ENCODE measurements at regions not wholly inside any gene's neighbourhood (a gene's known extent, or its start where the extent isn't known, plus 50 kb on each side); places are given as distances from the start of the nearest gene placed in this dataset.
"Not testable (repeated sequence)": the region's sequence is repeated elsewhere in the genome, so short reads cannot be mapped to it uniquely, and the experiment has no call there.

DNA sequence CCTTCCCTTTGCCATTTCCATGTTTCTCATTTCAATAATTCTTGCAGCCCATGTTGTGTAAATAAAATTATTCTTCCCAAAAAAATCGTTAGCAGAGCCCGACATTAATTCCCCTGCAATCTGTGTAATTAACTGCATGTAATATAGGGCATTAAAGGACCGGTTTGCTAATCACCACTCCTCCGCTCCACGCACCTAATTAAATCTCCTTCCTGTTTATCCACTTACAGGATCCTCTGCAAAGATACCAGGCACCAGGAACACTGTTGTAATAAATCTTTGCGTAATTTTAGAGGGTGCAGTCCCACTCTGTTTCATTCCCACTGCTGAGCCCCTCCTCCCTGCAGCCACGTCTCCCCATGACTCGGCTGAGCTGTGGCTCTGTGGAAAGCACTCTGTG, 105.0 kb upstream of the PPP1R26 start:
- no peak overlapping the region for H3K27ac Mint-ChIP-seq
- no peaks in the 10 kb centered on the region for H3K27me3 Mint-ChIP-seq
- no peak for DNase-seq
- H3K36me3 Mint-ChIP-seq (ENCODE audit: low read depth), result no peaks in the 10 kb centered on the region
- no peaks in the 10 kb centered on the region for H3K9me3 Mint-ChIP-seq
- H3K4me3 Mint-ChIP-seq, result no peak overlapping the region
- no peaks in the 10 kb centered on the region for H3K4me1 Mint-ChIP-seq (ENCODE audit: low read depth)

DNA sequence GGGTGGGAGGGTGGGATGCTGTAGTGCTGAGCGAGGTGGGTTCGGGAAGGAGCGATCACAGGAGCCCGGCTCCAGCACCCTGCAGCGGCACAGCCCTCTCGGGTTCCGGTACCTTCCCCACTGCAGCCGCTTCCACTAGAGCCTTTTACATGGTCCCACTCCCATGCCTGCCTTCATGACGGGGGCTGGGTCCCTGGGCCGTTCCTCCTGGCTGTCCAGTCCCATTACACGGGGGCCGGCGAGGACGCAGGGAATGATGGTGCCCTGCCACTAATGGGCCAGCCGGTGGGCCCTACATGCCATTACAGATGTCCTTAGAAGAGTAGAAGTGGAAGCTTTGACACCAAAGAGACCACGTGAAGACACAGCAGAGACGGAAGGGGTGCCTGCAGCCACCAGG, 104.6 kb upstream of the PPP1R26 start:
- Mint-ChIP-seq H3K27ac (no peak overlapping the region), H3K4me3 (no peak overlapping the region), H3K4me1 (ENCODE audit: low read depth) (no peaks in the 10 kb centered on the region), H3K36me3 (ENCODE audit: low read depth) (no peaks in the 10 kb centered on the region), H3K27me3 (no peaks in the 10 kb centered on the region), H3K9me3 (no peaks in the 10 kb centered on the region)
- no peak for DNase-seq

DNA sequence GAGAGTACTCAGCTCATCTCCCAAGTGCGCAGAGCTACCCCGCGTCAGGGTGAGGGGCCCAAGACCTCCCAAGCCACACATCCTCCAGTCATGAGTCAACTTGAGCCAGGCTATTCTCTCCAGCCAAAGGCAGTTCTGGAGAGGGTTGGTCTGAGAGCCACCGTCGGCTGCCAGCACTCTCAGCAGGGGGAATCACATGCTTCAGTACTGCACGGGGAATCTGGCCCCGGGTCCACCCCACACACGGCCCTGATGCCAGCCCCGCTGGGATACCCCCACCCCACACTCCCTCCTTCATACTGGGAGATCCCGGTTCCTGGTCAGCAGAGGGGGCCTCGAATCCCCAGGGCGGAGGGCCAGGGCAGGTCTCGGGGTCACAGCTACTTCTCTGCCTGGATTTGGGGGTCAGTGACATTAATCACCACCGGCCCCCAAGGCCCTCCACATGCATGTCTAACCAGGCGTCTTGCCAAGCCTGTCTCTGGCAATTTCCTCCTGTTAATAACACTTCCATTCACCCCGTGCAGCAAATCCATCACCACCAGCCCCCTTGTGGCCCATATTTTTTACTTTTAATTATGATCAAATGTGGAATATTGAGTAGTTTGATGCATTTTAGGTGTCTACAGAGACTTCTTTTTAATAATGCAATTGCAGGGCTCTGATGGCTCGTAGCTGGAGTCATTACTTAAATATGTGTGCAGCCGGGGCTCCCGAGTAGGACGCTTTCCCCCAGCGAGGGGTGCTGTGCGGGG, 102.9 kb upstream of the PPP1R26 start:
- Mint-ChIP-seq H3K27me3 (no peaks in the 10 kb centered on the region), H3K4me1 (ENCODE audit: low read depth) (no peaks in the 10 kb centered on the region), H3K36me3 (ENCODE audit: low read depth) (no peaks in the 10 kb centered on the region), H3K4me3 (no peak overlapping the region), H3K27ac (no peak overlapping the region), H3K9me3 (no peaks in the 10 kb centered on the region)
- no peak for DNase-seq

DNA sequence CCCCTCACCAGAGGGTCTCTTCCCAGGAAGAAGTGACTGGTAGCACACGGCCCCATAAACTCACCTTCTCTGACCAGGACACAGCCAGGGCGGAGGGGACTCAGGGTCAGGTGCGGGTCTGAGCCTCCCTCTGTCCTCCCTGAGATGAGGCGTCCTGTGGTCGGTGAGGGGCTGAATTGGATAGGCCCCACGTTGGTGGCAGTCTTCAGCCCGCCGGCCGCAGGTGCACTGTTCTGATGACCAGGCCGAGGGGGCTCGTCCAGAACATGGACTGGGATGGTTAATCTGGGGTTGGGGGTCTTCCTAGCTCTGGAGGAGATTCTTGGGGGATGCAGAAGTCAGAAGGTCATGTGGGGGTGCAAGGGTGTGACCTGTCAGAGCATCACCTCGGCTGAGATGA, 102.2 kb upstream of the PPP1R26 start:
- Mint-ChIP-seq H3K36me3 (ENCODE audit: low read depth) (no peaks in the 10 kb centered on the region), H3K27ac (no peak overlapping the region), H3K9me3 (no peaks in the 10 kb centered on the region), H3K4me1 (ENCODE audit: low read depth) (no peaks in the 10 kb centered on the region), H3K4me3 (no peak overlapping the region), H3K27me3 (no peaks in the 10 kb centered on the region)
- no peak for DNase-seq

DNA sequence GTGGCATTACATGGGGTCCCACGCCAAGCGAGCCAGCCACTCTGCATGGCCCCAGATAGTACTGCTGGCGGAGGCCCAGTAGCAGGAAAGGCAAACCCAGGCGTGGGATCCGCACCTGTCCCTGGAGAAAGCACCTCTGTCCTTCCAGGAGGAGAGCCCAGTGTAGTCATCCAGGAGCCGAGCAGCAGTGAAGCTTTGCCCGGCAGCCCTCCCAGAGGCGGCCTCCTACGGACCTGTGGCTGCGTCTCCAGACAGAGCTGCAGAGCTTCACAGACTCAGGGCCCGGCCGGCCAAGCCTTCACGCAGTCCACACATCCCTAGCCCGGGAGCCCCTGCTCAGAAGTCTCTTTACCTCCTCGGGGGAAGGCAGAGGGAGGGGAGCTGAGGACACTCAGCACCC, 100.8 kb upstream of the PPP1R26 start:
- Mint-ChIP-seq H3K9me3 (no peaks in the 10 kb centered on the region), H3K4me1 (ENCODE audit: low read depth) (no peaks in the 10 kb centered on the region), H3K4me3 (no peak overlapping the region), H3K36me3 (ENCODE audit: low read depth) (no peaks in the 10 kb centered on the region), H3K27ac (no peak overlapping the region), H3K27me3 (no peaks in the 10 kb centered on the region)
- DNase-seq, result no peak

DNA sequence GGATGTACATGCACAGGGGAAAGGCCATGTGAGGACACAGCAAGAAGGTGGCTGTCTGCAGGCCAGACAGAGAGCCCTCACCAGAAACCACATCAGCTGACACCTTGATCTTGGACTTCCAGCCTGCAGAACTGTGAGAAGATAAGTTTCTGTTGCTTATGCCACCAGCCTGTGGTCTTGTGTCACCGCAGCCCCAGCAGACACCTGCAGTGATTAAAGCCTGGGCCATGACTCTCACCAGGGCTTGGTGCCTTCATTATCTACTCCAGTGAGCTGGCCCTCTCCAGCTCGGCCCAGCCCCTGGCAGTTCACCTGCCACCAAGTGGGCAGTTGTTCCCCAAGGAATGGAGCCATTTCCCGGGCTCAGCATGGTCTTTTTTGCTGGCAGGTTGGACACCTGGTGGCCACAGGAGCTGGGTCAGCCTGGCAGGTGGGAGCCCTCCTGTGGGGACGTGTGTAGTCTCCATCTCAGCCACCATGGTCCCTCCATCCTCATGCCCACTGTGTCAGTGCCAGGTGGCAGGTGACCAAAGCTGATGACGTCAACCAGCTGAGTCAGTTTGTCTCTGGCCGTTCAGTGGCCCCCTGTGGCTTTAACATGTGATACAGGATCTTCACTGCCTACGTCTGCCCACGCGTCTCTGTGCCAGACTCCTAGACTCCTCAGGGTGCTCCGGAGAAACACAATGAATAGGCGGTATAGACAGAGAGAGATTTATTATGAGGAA, 99.9 kb upstream of the PPP1R26 start:
- no peak overlapping the region for H3K27ac Mint-ChIP-seq
- DNase-seq, result no peak
- no peaks in the 10 kb centered on the region for H3K9me3 Mint-ChIP-seq
- H3K36me3 Mint-ChIP-seq (ENCODE audit: low read depth), result no peaks in the 10 kb centered on the region
- H3K4me1 Mint-ChIP-seq (ENCODE audit: low read depth), result no peaks in the 10 kb centered on the region
- H3K27me3 Mint-ChIP-seq, result no peaks in the 10 kb centered on the region
- no peak overlapping the region for H3K4me3 Mint-ChIP-seq

DNA sequence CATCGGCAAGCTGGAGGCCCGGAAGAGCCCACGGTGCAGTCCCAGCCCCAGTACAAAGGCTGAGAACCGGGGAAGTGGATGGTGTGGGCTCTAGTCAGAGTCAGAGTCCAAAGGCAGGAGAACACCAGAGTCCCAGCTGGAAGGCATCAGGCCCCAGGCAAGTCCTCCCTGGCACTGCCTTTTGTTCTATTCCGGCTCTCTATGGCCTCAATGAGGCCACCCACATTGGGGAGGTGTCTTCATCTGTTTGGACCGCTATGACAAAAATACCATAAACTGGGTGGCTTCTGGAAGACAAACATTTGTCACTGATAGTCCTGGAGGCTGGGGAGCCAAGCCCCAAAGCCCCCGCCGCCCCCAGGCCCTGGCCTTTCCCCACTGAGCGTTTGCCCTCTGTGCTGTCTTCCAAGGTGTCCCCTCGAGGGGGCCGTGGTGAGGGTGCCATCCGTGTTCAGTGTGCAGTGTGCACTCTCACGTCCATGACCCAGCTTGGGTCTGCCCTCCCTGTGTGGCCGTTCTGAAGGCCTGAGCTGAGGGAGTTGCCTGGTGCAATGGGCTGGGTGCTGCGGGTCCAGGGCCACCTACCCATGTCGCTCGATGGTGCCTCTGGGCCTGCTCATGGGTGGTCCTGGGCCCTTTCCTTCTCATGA, 99.1 kb upstream of the PPP1R26 start:
- Mint-ChIP-seq H3K9me3 (no peaks in the 10 kb centered on the region), H3K27ac (no peak overlapping the region), H3K36me3 (ENCODE audit: low read depth) (no peaks in the 10 kb centered on the region), H3K4me3 (no peak overlapping the region), H3K4me1 (ENCODE audit: low read depth) (no peaks in the 10 kb centered on the region), H3K27me3 (no peaks in the 10 kb centered on the region)
- no peak for DNase-seq

DNA sequence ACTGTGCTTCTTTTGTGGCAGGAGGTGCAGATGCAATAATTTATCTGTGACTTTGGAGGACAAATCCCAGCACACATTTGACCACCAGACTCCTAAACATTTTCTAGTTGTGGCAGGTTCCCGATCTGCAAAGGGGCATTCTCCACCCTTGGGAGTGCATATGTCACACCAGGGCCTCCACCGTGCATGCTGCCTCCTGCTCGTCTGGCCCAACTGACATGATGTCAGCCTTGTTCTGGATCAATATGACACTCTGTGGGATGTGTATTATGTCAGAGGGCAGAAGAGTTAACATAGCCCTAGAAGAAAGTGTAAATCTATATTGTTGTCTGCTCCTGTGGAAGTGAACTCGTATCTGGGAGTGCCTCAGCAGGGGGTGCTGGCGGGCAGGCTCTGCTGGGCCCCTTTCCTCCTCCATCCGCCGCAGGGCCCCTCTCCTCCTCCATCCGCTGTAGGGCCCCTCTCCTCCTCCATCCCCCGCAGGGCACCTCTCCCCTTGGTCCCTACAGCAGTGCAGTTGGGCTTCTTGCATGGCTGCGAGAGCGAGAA, 97.7 kb upstream of the PPP1R26 start:
- no peak overlapping the region for H3K27ac Mint-ChIP-seq
- no peaks in the 10 kb centered on the region for H3K4me1 Mint-ChIP-seq (ENCODE audit: low read depth)
- H3K27me3 Mint-ChIP-seq, result no peaks in the 10 kb centered on the region
- DNase-seq, result no peak
- H3K36me3 Mint-ChIP-seq (ENCODE audit: low read depth), result no peaks in the 10 kb centered on the region
- H3K9me3 Mint-ChIP-seq, result no peaks in the 10 kb centered on the region
- H3K4me3 Mint-ChIP-seq, result no peak overlapping the region

DNA sequence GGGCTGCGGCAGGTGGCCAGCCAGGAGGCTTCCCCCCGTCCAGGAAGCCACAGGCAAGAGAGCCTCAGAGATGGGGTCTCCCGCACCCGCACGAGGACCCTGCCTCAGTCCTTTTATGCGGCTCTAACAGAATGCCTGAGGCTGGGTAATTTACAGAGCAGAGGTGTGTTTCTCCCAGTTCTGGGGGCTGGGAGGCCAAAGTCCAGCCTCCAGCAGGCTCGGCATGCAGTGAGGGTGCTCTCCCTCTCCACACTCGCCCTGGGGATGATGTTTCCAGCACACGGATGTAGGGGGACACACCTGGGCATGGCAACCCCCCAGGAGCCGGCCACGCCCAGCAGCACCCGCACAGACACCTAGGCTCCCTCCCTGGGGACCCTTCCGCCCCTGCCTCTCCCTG, 95.4 kb upstream of the PPP1R26 start:
- Mint-ChIP-seq H3K36me3 (ENCODE audit: low read depth) (no peaks in the 10 kb centered on the region), H3K9me3 (no peaks in the 10 kb centered on the region), H3K4me3 (no peak overlapping the region), H3K4me1 (ENCODE audit: low read depth) (no peaks in the 10 kb centered on the region), H3K27me3 (no peaks in the 10 kb centered on the region), H3K27ac (no peak overlapping the region)
- DNase-seq, result no peak

DNA sequence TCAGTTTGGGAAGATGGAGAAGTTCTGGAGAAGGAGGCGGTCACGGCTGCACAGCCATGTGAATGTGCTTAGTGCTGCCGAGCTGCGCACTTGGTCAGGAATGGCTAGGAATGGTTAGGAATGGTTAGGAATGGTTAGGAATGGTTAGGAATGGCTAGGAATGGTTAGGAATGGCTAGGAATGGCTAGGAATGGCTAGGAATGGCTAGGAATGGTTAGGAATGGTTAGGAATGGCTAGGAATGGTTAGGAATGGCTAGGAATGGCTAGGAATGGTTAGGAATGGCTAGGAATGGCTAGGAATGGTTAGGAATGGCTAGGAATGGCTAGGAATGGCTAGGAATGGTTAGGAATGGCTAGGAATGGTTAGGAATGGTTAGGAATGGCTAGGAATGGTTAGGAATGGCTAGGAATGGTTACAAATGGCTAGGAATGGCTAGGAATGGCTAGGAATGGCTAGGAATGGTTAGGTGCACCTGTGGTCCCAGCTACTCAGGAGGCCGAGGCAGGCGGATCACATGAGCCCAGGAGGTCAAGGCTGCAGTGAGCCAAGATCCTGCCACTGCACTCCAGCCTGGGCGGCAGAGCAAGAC, 94.7 kb upstream of the PPP1R26 start:
- not testable (repeated sequence) for H3K36me3 Mint-ChIP-seq (ENCODE audit: low read depth); H3K4me1 Mint-ChIP-seq (ENCODE audit: low read depth); H3K4me3 Mint-ChIP-seq; H3K9me3 Mint-ChIP-seq; H3K27ac Mint-ChIP-seq; H3K27me3 Mint-ChIP-seq; DNase-seq

DNA sequence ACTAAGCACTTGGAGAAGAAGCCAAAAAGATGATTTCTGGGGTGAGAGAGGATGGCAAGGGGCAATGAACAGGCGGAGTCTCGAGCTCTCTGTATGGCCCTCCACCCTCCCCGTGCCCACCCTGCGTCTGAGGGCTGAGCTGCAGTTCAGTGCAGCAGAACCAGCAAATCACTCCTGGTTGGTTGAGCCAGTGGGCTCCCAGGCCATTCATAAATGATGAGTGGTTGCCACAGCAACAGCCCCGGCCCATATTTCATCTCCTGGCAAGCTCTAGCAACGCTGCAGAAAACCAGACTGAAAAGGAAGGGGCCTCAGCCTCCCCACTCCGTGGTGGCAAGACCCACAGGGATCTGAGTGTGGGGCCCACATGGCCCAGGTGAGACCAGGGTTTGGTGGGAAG, 93.8 kb upstream of the PPP1R26 start:
- no peaks in the 10 kb centered on the region for H3K4me1 Mint-ChIP-seq (ENCODE audit: low read depth)
- H3K9me3 Mint-ChIP-seq, result no peaks in the 10 kb centered on the region
- H3K4me3 Mint-ChIP-seq, result no peak overlapping the region
- no peak overlapping the region for H3K27ac Mint-ChIP-seq
- no peak for DNase-seq
- H3K27me3 Mint-ChIP-seq, result no peaks in the 10 kb centered on the region
- H3K36me3 Mint-ChIP-seq (ENCODE audit: low read depth), result no peaks in the 10 kb centered on the region

DNA sequence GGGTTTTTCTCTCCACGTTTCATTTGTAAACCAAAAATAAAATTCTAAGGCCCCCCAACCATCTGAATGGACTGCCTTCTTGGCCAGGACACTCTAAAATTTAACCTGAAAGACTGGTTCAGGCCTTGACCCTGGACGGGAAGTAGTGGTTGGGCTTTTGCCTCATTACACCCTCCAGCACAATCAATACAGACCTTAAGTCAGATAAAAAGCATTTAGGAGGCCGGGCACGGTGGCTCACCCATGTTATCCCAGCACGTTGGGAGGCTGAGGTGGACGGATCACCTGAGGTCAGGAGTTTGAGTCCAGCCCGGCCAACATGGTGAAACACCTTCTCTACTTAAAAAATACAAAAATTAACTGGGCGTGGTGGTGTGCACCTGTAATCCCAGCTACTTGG, 91.6 kb upstream of the PPP1R26 start:
- no peak overlapping the region for H3K4me3 Mint-ChIP-seq
- no peak overlapping the region for H3K27ac Mint-ChIP-seq
- H3K9me3 Mint-ChIP-seq, result no peaks in the 10 kb centered on the region
- no peaks in the 10 kb centered on the region for H3K36me3 Mint-ChIP-seq (ENCODE audit: low read depth)
- no peaks in the 10 kb centered on the region for H3K4me1 Mint-ChIP-seq (ENCODE audit: low read depth)
- H3K27me3 Mint-ChIP-seq, result no peaks in the 10 kb centered on the region
- DNase-seq, result no peak

DNA sequence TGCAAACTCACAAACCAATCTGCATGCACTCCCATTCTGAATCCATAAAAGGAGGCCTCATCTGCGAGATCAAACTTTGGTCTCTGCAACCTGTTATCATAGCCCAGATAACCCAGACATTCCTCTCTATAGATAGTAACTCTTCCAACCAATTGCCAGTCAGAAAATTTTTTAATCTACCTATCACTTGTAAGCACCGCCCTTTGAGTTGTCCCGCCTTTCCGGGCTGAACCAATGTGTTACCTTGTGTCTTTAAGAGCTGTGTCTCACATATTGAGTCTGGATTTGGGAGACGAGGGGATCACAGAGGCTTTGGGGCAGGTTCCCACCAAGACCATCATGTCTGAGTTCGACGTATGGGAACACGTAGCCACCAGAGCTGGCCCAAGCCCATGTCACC, 91.1 kb upstream of the PPP1R26 start:
- Mint-ChIP-seq H3K4me1 (ENCODE audit: low read depth) (no peaks in the 10 kb centered on the region), H3K27ac (no peak overlapping the region), H3K9me3 (no peaks in the 10 kb centered on the region), H3K4me3 (no peak overlapping the region), H3K36me3 (ENCODE audit: low read depth) (no peaks in the 10 kb centered on the region), H3K27me3 (no peaks in the 10 kb centered on the region)
- DNase-seq, result no peak

DNA sequence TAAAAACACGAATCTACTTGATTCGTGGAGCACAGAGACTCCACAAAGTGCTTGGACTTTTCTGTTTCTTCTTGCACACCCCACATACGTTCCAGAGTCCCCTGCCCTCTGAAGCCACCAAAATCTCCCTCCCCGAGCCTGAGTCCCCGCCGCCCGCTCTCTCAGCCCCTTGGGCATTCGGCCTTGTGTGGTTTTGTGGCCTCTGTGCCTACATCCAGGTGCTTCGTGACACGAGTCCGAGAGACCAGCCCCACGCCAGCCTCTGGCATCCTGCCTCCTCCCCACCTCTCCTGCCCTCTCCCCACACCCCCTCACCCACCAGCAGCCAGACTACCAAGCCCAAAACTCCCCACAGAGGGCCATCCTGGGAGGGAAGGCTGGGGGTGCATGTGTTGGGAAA, 87.8 kb upstream of the PPP1R26 start:
- Mint-ChIP-seq H3K27me3 (no peaks in the 10 kb centered on the region), H3K36me3 (ENCODE audit: low read depth) (no peaks in the 10 kb centered on the region), H3K9me3 (no peaks in the 10 kb centered on the region), H3K4me1 (ENCODE audit: low read depth) (no peaks in the 10 kb centered on the region), H3K27ac (no peak overlapping the region), H3K4me3 (no peak overlapping the region)
- no peak for DNase-seq

DNA sequence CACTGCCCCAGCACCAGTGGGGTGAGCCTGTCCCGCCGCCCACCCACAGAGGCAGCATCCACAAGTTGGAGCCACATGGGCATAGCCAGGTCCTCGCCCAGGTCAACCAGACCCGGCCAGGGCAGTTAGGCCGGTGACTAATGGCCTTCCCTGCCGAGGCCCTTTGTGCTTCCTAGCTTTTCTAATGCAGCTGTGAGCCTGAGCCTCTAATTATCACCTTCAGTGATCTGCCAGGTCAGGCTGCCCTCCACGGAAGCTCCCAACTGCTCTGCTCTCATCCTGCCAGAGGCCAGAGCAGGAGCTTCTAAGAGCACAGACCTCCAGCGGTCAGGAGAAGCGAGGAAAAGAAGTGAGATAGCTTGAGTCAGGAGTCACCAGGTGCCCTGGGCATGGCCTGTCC, 87.1 kb upstream of the PPP1R26 start:
- Mint-ChIP-seq H3K4me1 (ENCODE audit: low read depth) (no peaks in the 10 kb centered on the region), H3K27ac (no peak overlapping the region)
- DNase-seq, result no peak

More for the DNA sequence above, 87.1 kb upstream of the PPP1R26 start:
- H3K36me3 Mint-ChIP-seq (ENCODE audit: low read depth), result no peaks in the 10 kb centered on the region
- no peak overlapping the region for H3K4me3 Mint-ChIP-seq
- H3K9me3 Mint-ChIP-seq, result no peaks in the 10 kb centered on the region
- H3K27me3 Mint-ChIP-seq, result no peaks in the 10 kb centered on the region
